AG09319 (cell line): ENCODE measurements at regions not wholly inside any gene's neighbourhood (a gene's known extent, or its start where the extent isn't known, plus 50 kb on each side); places are given as distances from the start of the nearest gene placed in this dataset.

ENCODE experiments used
- DNase-seq: peaks from one replicate; pipeline ENCODE4 v3.0.0-alpha.2; 2010; ENCODE audit warnings: low read depth; ENCODE audit errors: extremely low read depth
- TF ChIP-seq, protein P1 (sequence below): IDR thresholded peaks from 2 replicates; pipeline ENCODE4 v1.5.1; 2011; ENCODE audit warnings: low read depth, mild to moderate bottlenecking, inconsistent platforms, low read length, moderate library complexity

DNA sequence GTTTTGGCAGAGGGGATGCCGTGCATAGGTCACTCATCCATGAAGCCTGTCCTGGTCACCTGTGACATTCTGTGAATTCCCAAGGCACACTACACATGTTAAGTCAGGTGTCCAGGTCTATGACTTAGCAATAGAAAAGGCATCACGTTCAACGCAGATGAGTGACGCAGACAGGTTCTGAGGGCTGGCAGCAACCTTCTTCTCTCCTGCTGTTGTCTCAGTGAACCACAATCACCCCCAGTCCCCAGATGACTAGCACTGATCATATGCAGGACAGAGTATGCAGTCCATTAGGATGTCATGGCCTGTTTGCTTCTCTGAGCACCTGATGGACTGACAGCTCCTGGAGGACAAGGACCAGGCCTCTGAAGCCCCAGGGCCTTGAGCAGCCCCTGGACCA lies 157.8 kb upstream of the KAZN start:
- DNase-seq = no peak
- TF ChIP-seq, protein P1, sequence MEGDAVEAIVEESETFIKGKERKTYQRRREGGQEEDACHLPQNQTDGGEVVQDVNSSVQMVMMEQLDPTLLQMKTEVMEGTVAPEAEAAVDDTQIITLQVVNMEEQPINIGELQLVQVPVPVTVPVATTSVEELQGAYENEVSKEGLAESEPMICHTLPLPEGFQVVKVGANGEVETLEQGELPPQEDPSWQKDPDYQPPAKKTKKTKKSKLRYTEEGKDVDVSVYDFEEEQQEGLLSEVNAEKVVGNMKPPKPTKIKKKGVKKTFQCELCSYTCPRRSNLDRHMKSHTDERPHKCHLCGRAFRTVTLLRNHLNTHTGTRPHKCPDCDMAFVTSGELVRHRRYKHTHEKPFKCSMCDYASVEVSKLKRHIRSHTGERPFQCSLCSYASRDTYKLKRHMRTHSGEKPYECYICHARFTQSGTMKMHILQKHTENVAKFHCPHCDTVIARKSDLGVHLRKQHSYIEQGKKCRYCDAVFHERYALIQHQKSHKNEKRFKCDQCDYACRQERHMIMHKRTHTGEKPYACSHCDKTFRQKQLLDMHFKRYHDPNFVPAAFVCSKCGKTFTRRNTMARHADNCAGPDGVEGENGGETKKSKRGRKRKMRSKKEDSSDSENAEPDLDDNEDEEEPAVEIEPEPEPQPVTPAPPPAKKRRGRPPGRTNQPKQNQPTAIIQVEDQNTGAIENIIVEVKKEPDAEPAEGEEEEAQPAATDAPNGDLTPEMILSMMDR = no peak

DNA sequence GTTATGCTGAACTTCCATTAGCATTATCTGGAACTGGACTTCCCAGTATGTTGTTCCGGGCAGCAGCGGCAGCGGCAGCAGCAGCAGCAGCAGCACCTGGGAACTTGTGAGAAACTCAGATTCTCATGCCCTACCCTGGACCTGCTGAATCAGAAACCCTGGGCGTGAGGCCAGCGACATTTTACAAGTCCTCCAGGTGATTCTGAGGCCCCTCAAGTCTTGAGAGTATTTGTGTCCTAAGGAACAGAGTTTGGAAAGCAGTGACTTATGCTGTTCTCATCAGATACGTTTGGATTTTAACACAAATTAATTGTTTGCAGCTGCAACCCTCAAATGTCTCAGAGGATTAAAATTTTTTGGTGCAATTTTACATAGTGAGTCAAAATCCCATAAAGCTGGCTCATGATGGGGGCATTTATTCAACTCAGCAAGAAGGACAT lies 157.2 kb upstream of the KAZN start:
- peak; percentile 35 for DNase-seq
- TF ChIP-seq, protein P1 = no peak

DNA sequence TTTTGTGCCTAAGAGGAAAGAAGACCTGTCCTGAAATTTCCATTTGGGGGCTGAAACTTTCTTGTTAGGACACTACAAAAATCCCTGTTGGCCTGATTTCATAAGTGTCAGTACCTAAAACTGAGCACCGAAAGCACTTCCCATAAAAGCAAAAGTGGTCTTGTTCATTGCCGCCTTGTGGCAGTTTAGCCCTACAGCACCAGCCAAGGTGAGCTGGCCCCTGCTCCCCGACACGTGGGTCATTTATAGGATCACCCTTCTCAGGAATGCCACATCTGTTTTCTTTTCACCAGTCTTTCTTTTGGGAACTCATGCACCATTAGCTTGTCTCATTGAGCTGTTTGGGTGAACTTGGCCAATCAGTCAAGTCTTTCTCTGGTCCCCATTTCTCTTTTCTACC lies 155.8 kb upstream of the KAZN start:
- DNase-seq = no peak
- TF ChIP-seq, protein P1 = no peak

DNA sequence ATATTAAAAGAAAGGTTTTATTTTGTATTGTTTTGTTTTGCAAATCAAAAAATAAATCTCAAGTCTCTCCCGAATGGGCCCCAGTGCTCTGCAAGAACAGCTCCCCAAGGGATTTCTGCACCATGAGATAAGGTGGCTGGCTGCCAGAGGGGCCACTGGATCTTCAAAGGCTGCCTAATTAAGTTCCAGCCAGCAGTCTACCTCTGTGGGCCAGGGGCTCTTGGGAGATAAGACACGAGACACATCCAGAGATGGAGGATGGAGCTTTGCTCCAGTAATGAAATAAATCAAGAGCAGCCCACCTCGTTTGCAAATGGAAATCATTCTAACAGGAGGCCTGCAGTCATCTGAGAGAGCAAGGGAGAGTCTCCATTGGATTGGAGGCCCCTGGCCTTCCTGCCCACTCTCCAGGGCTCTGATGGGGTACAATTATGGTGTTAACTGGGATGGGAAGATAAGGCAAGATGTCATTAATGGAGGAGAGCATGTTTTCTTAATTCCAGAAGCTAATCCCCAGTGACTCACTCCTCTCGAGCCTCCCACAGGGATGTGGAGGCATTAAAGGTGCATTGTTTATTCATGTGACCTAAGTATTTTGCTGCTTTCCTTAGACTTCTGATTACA lies 155.2 kb upstream of the KAZN start:
- DNase-seq = no peak
- TF ChIP-seq, protein P1 = no peak

DNA sequence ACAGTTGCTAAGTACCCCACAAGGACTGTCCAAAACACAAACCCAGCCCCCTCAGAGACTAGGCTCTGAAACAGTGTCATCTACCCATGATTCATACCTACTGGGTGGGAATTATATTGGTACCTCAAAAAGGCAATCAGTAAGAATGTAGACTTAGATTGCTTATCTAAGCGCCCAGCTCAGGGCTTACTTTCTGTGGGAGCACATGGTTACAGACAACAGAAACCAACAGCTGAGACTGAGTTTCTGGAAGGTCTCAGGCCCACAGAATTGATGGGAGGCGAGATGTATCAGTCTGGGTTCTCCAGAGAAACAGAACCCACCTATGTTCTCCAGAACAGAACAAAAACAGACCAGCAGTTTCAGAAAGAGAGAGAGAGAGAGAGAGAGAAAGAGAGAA lies 147.3 kb upstream of the KAZN start:
- no peak for DNase-seq
- TF ChIP-seq, protein P1 = no peak

DNA sequence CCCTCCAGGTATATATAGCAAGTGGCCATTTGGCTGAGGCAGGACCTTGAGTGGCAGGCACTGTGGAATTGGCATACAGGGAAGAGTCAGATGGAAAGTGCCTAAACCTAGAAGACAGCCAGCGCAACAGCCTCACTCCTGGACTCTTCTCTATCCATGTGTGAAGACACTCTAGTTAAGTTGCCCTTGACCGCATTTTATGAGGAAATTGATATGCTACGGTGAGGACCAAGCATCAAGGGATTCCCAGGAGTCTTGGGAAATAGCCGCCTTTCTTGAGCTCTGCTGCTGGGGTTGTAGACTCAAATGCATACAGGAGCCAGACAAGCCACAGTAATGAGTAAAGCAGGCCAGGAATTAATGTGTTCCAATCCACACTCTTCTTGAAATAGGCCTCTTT lies 145.9 kb upstream of the KAZN start:
- TF ChIP-seq, protein P1 = no peak
- DNase-seq = no peak

DNA sequence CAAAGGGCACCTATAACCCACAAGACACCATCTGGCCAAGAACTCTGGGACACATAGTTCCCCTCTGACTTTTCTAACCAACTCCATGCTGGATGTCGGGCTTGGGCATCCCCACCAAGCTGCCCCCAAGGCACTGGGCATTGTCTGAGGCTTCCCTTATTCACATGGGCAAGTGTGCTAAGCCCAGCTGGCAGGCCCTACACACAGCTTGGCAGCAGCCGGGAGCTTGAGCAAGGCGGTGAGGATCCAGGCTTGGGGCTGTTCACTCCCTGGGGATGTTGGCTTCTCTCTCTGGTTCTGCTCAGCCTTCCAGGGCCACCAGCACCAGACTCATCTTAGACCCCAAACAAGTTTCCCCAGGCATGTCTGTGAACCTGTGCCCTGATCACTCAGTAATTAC lies 138.3 kb upstream of the KAZN start:
- no peak for DNase-seq
- TF ChIP-seq, protein P1 = no peak
